Peyer's patch (tissue), 4 donors: ENCODE measurements at regions not wholly inside any gene's neighbourhood (a gene's known extent, or its start where the extent isn't known, plus 50 kb on each side); places are given as distances from the start of the nearest gene placed in this dataset.

Source experiments
- POLR2A ChIP-seq, 2 donors: fragments of 450-650 bp; IDR thresholded peaks; one replicate each; pipeline ENCODE4 v1.5.1; 2017; ENCODE audit warnings: antibody characterized with exemption in 2 of 2, mild to moderate bottlenecking in 2 of 2, moderate library complexity in 2 of 2
- TF ChIP-seq, protein P1 (sequence below), 6 experiments: fragments of 450-650 bp in 4 of 6; fragments of 200-600 bp in 2 of 6; sonication (generic) in 1 of 6; IDR thresholded peaks; one replicate each; pipeline ENCODE4 v1.5.1; 2017 to 2019; ENCODE audit warnings: antibody characterized with exemption in 6 of 6, mild to moderate bottlenecking in 3 of 6, moderate library complexity in 1 of 6

DNA sequence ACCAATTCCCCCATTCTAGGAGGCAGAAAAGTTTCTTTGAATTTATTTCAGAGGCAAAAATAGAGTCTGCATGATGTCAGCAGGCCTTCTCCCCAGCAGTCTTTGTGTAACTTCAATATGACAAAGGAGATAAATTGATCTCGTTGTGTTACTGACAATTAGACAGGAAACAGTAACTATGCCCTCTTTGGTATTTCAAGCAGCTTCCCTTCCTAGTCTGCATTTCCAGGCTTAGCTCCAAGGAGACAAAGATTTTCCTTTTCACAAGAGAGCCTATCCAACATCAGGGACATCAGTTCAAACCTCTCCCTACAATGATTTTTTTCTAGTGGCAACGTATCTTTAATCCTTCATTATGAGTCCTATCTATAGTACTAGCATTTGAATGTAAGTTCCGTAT lies 245.9 kb upstream of the HSF2 start:
- TF ChIP-seq, protein P1, sequence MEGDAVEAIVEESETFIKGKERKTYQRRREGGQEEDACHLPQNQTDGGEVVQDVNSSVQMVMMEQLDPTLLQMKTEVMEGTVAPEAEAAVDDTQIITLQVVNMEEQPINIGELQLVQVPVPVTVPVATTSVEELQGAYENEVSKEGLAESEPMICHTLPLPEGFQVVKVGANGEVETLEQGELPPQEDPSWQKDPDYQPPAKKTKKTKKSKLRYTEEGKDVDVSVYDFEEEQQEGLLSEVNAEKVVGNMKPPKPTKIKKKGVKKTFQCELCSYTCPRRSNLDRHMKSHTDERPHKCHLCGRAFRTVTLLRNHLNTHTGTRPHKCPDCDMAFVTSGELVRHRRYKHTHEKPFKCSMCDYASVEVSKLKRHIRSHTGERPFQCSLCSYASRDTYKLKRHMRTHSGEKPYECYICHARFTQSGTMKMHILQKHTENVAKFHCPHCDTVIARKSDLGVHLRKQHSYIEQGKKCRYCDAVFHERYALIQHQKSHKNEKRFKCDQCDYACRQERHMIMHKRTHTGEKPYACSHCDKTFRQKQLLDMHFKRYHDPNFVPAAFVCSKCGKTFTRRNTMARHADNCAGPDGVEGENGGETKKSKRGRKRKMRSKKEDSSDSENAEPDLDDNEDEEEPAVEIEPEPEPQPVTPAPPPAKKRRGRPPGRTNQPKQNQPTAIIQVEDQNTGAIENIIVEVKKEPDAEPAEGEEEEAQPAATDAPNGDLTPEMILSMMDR (IDR thresholded peaks at IDR 0.05): no peak
- no peak for TF ChIP-seq POLR2A (IDR thresholded peaks at IDR 0.05)
